ENCODE measurements at regions not wholly inside any gene's neighbourhood (a gene's known extent, or its start where the extent isn't known, plus 50 kb on each side); places are given as distances from the start of the nearest gene placed in this dataset.

- Histone ChIP-seq H4K20me1 (ENCODE audit: insufficient read depth) (no peaks in the 10 kb centered on the region), H3K9me3 (ENCODE audit: control insufficient read depth in 1 of 2, insufficient read depth in 1 of 2, low read depth in 1 of 2, low read length in 2 of 2) (no peaks in the 10 kb centered on the region), H3K79me2 (ENCODE audit: insufficient read depth, low read length) (no peaks in the 10 kb centered on the region), H3K4me1 (ENCODE audit: control insufficient read depth in 1 of 2, insufficient read depth in 2 of 2, low read length in 2 of 2) (no peaks in the 10 kb centered on the region), H3K27me3 (ENCODE audit: insufficient read depth, low read length) (no peaks in the 10 kb centered on the region), H2AFZ (ENCODE audit: low read depth, low read length, poor library complexity, severe bottlenecking) (no peak overlapping the region), H3K9ac (ENCODE audit: low read length) (no peak overlapping the region), H3K27ac (ENCODE audit: low read depth, low read length) (no peak overlapping the region), H3K4me2 (ENCODE audit: low read length) (no peak overlapping the region), H3K4me3 (replicated peaks in 1 of 2; ENCODE audit: low read depth in 1 of 2, low read length in 2 of 2) (no peak overlapping the region), H3K9me2 (ENCODE audit: insufficient read depth) (no peaks in the 10 kb centered on the region), H3K36me3 (ENCODE audit: control insufficient read depth in 1 of 2, insufficient read depth in 2 of 2, low read length in 2 of 2) (no peaks in the 10 kb centered on the region)
- ChIA-PET CTCF (no interaction called here), POLR2A (no interaction called here), RAD21 (ENCODE audit: low non-redundant PET in 1 of 2, low total read pairs in 2 of 2, uncharacterized antibody in 2 of 2, unreplicated experiment in 2 of 2) (no interaction called here)
- TF ChIP-seq EGR1 (IDR thresholded peaks at IDR 0.05; ENCODE audit: low read depth) (no peak), CTCF (IDR thresholded peaks at IDR 0.05 in 2 of 3, conservative IDR thresholded peaks at IDR 0.05 in 1 of 3; ENCODE audit: borderline replicate concordance in 1 of 3, insufficient read depth in 1 of 3, low read depth in 2 of 3, low read length in 2 of 3) (peak; percentile 47 to 55 (median 52)), RAD21 (IDR thresholded peaks at IDR 0.05; ENCODE audit: low read depth) (peak; percentile 26; the same call in 1 of the 2 replicates)
- intact Hi-C loops (cut with micrococcal nuclease), result loop anchor here (10.0 kb wide), 1 partner anchor 873 kb away; no protein-coding TSS in a partner anchor
- no TSS peak for BruUV-seq (replicated peaks)
- ATAC-seq, result peak; percentile 57; the same call in 1 of the 2 replicates
- DNase-seq (ENCODE audit: low read depth, low spot score), result no peak
Measured at GRCh38 chr13:103788061-103788652, 721.9 kb upstream of the SLC10A2 start.

GRCh38 chr13:103772576-103772975 lies 706.4 kb upstream of the SLC10A2 start:
- Histone ChIP-seq H3K27me3 (ENCODE audit: insufficient read depth, low read length) (no peaks in the 10 kb centered on the region), H4K20me1 (ENCODE audit: insufficient read depth) (no peaks in the 10 kb centered on the region), H3K79me2 (ENCODE audit: insufficient read depth, low read length) (no peaks in the 10 kb centered on the region), H2AFZ (ENCODE audit: low read depth, low read length, poor library complexity, severe bottlenecking) (no peak overlapping the region), H3K9ac (ENCODE audit: low read length) (no peak overlapping the region), H3K4me2 (ENCODE audit: low read length) (no peak overlapping the region), H3K9me3 (ENCODE audit: control insufficient read depth in 1 of 2, insufficient read depth in 1 of 2, low read depth in 1 of 2, low read length in 2 of 2) (no peaks in the 10 kb centered on the region; a peak in 1 of 4 replicates), H3K36me3 (ENCODE audit: control insufficient read depth in 1 of 2, insufficient read depth in 2 of 2, low read length in 2 of 2) (no peaks in the 10 kb centered on the region), H3K27ac (ENCODE audit: low read depth, low read length) (no peak overlapping the region), H3K4me3 (replicated peaks in 1 of 2; ENCODE audit: low read depth in 1 of 2, low read length in 2 of 2) (no peak overlapping the region), H3K9me2 (ENCODE audit: insufficient read depth) (no peaks in the 10 kb centered on the region), H3K4me1 (ENCODE audit: control insufficient read depth in 1 of 2, insufficient read depth in 2 of 2, low read length in 2 of 2) (no peaks in the 10 kb centered on the region)
- intact Hi-C loops (cut with micrococcal nuclease), result no loop called here
- RAD21 ChIA-PET (ENCODE audit: low non-redundant PET in 1 of 2, low total read pairs in 2 of 2, uncharacterized antibody in 2 of 2, unreplicated experiment in 2 of 2), result no interaction called here
- TF ChIP-seq ZFX (IDR thresholded peaks at IDR 0.05), result no peak
- TF ChIP-seq CTCF (IDR thresholded peaks at IDR 0.05 in 2 of 3, conservative IDR thresholded peaks at IDR 0.05 in 1 of 3; ENCODE audit: borderline replicate concordance in 1 of 3, insufficient read depth in 1 of 3, low read depth in 2 of 3, low read length in 2 of 3), result peak in 2 of 3 experiments; percentile 23 to 43; a peak in 3 of 6 replicates
- CTCF ChIA-PET, result no interaction called here
- no peak for DNase-seq (ENCODE audit: low read depth, low spot score)
- ATAC-seq, result no peak
- no TSS peak for BruUV-seq (replicated peaks)
- POLR2A ChIA-PET, result no interaction called here

Data from HCT116 (cell line).